Uterus (tissue), 3 donors: ENCODE measurements at regions not wholly inside any gene's neighbourhood (a gene's known extent, or its start where the extent isn't known, plus 50 kb on each side); places are given as distances from the start of the nearest gene placed in this dataset.

ENCODE experiments used
- DNase-seq, 2 donors: peaks; one replicate each; pipeline ENCODE4 v3.0.0-alpha.2; 2019 to 2020
- H3K27ac ChIP-seq, 2 donors: fragments of 200-600 bp; sonication (generic); 1 replicate in 1 of 2; 2 replicates in 1 of 2; pipeline ENCODE4 v1.5.1; 2016 to 2018
- H3K27me3 ChIP-seq, 2 donors: fragments of 200-600 bp; sonication (generic); one replicate each; pipeline ENCODE4 v1.5.1; 2018 to 2019; ENCODE audit warnings: control low read depth in 1 of 2
- H3K36me3 ChIP-seq, 2 donors: fragments of 200-600 bp; sonication (generic); one replicate each; pipeline ENCODE4 v1.5.1; 2019; ENCODE audit warnings: control low read depth in 1 of 2
- H3K4me1 ChIP-seq, 2 donors: fragments of 200-600 bp; sonication (generic); one replicate each; pipeline ENCODE4 v1.5.1; 2018 to 2019; ENCODE audit warnings: control low read depth in 1 of 2
- H3K4me3 ChIP-seq, 2 donors: fragments of 200-600 bp; sonication (generic); 1 replicate in 1 of 2; 2 replicates in 1 of 2; pipeline ENCODE4 v1.5.1; 2018 to 2019; ENCODE audit warnings: mild to moderate bottlenecking in 1 of 2
- H3K9me3 ChIP-seq, 2 donors: fragments of 200-600 bp; sonication (generic); one replicate each; pipeline ENCODE4 v1.5.1; 2019; ENCODE audit warnings: control low read depth in 1 of 2
- POLR2A ChIP-seq, 2 donors: fragments of 450-650 bp; IDR thresholded peaks; one replicate each; pipeline ENCODE4 v1.6.1; 2016; ENCODE audit warnings: antibody characterized with exemption in 2 of 2, mild to moderate bottlenecking in 1 of 2, moderate library complexity in 1 of 2
- intact Hi-C: fragments of 100-400 bp; cut with DNase I; formaldehyde crosslinking; loops from one replicate; pipeline ENCODE4 v1.15.1; 2023; ENCODE audit warnings: low total_unique reads
- TF ChIP-seq, protein P1 (sequence below), 4 experiments: fragments of 200-600 bp in 2 of 4; fragments of 450-650 bp in 2 of 4; sonication (generic) in 2 of 4; IDR thresholded peaks; one replicate each; pipeline ENCODE4 v1.5.1; 2016 to 2019; ENCODE audit warnings: antibody characterized with exemption in 4 of 4, mild to moderate bottlenecking in 2 of 4, moderate library complexity in 1 of 4
- donor health status: DM: yes; HTN: yes; CAD: no.

GRCh38 chr9:91034521-91034920, 232.9 kb downstream of the SYK start:
- peak in 1 of 2 donors; percentile 8 for DNase-seq
- Histone ChIP-seq H3K36me3 (no peaks in the 10 kb centered on the region), H3K4me1 (peaks cover 18 to 20% of the 10 kb centered on the region in 2 donors), H3K27me3 (no peaks in the 10 kb centered on the region), H3K9me3 (no peaks in the 10 kb centered on the region), H3K4me3 (no peak overlapping the region), H3K27ac (no peak overlapping the region)
- intact Hi-C loops: no loop called here
- no peak for TF ChIP-seq POLR2A (IDR thresholded peaks at IDR 0.05)
- TF ChIP-seq, protein P1, sequence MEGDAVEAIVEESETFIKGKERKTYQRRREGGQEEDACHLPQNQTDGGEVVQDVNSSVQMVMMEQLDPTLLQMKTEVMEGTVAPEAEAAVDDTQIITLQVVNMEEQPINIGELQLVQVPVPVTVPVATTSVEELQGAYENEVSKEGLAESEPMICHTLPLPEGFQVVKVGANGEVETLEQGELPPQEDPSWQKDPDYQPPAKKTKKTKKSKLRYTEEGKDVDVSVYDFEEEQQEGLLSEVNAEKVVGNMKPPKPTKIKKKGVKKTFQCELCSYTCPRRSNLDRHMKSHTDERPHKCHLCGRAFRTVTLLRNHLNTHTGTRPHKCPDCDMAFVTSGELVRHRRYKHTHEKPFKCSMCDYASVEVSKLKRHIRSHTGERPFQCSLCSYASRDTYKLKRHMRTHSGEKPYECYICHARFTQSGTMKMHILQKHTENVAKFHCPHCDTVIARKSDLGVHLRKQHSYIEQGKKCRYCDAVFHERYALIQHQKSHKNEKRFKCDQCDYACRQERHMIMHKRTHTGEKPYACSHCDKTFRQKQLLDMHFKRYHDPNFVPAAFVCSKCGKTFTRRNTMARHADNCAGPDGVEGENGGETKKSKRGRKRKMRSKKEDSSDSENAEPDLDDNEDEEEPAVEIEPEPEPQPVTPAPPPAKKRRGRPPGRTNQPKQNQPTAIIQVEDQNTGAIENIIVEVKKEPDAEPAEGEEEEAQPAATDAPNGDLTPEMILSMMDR (IDR thresholded peaks at IDR 0.05): no peak

DNA sequence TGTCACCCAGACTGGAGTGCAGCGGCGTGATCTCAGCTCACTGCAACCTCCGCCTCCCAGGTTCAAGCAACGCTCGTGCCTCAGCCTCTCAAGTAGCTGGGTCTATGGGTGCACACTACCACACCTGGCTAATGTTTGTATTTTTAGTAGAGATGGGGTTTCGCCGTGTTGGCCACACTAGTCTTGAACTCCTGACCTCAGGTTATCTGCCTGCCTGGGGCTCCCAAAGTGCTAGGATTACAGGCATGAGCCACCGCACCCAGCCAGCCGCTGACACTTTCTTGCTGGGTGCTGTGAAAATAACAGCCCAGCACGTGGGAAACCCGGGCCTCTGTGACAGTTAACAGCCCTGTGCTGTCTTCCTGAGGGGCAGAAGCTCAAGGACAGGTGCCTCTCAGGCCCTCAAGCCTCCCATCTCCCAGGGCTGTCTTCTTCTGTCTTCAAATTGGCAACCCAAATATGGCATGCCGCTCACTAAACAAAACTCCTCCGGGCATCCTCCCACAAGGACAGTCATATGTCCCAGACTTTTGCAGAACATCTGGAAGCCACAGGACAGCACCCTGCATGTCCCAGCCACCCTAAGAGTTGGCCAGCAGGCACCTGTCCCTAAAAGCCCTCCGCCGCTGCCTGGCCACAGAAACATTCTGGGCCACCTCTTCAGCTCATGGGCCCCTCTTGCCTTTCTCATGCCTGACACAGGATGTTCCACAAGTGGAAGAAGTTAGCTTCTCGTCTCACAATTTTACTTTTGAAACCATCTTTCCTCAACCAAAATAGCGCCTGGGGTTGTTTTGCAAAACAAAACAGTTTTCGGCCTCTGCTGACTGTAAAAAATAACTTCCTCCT, 233.6 kb downstream of the SYK start:
- Histone ChIP-seq H3K4me3 (no peak overlapping the region), H3K36me3 (no peaks in the 10 kb centered on the region), H3K4me1 (peaks cover 18 to 20% of the 10 kb centered on the region in 2 donors), H3K27ac (no peak overlapping the region), H3K9me3 (no peaks in the 10 kb centered on the region), H3K27me3 (no peaks in the 10 kb centered on the region)
- no peak for TF ChIP-seq POLR2A (IDR thresholded peaks at IDR 0.05)
- TF ChIP-seq, protein P1 (IDR thresholded peaks at IDR 0.05): no peak
- intact Hi-C loops: no loop called here
- DNase-seq: peak in 1 of 2 donors; percentile 11

DNA sequence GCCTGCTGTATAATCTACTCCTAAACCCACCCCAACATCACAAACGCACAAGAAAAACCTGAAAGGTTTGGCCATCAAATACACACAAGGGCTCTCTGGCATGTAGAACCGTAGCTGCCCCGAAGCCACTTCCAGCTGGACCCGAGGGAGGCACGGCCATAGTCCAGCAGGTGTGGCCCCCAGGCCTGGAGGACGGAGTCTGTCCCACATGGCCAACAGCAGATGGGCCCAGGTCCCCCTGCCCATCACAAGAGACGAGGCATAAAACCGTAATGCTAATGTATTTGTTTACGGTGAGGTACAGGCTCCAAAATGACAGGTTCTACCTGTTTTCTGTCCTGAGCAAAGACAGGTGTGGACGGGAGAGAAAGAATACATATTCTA, 234.2 kb downstream of the SYK start:
- no peaks in the 10 kb centered on the region for H3K36me3 ChIP-seq
- peaks cover 18 to 20% of the 10 kb centered on the region in 2 donors for H3K4me1 ChIP-seq
- H3K27me3 ChIP-seq: no peaks in the 10 kb centered on the region
- no peak for TF ChIP-seq POLR2A (IDR thresholded peaks at IDR 0.05)
- TF ChIP-seq, protein P1 (IDR thresholded peaks at IDR 0.05): no peak
- H3K27ac ChIP-seq: peak overlapping the region in 1 of 2 donors; percentile 86
- H3K9me3 ChIP-seq: no peaks in the 10 kb centered on the region
- intact Hi-C loops: no loop called here
- peak in 1 of 2 donors; percentile 13 for DNase-seq
- no peak overlapping the region for H3K4me3 ChIP-seq

- TF ChIP-seq, protein P1 (IDR thresholded peaks at IDR 0.05): no peak
- TF ChIP-seq POLR2A (IDR thresholded peaks at IDR 0.05): no peak
- peak in 1 of 2 donors; percentile 14 for DNase-seq
- intact Hi-C loops: no loop called here
- H3K4me3 ChIP-seq: no peak overlapping the region
- H3K9me3 ChIP-seq: no peaks in the 10 kb centered on the region
- peaks cover 18 to 20% of the 10 kb centered on the region in 2 donors for H3K4me1 ChIP-seq
- no peaks in the 10 kb centered on the region for H3K36me3 ChIP-seq
- H3K27ac ChIP-seq: peak overlapping the region in 1 of 2 donors; percentile 86
- no peaks in the 10 kb centered on the region for H3K27me3 ChIP-seq
Measured at GRCh38 chr9:91036356-91036755, 234.7 kb downstream of the SYK start.

GRCh38 chr9:91036826-91037510, 235.3 kb downstream of the SYK start:
- no peaks in the 10 kb centered on the region for H3K36me3 ChIP-seq
- intact Hi-C loops: no loop called here
- H3K9me3 ChIP-seq: no peaks in the 10 kb centered on the region
- H3K4me3 ChIP-seq: no peak overlapping the region
- peak overlapping the region; percentile 81 to 86 for H3K27ac ChIP-seq
- peak; percentile 84 to 92 for DNase-seq
- H3K27me3 ChIP-seq: no peaks in the 10 kb centered on the region
- TF ChIP-seq, protein P1 (IDR thresholded peaks at IDR 0.05): peak; percentile 76 to 85 (median 82)
- peak in 1 of 2 donors; percentile 15 for TF ChIP-seq POLR2A (IDR thresholded peaks at IDR 0.05)
- H3K4me1 ChIP-seq: peaks cover 18 to 20% of the 10 kb centered on the region in 2 donors
